ENCODE measurements at regions not wholly inside any gene's neighbourhood (a gene's known extent, or its start where the extent isn't known, plus 50 kb on each side); places are given as distances from the start of the nearest gene placed in this dataset.
"Not testable (repeated sequence)": the region's sequence is repeated elsewhere in the genome, so short reads cannot be mapped to it uniquely, and the experiment has no call there.

DNA sequence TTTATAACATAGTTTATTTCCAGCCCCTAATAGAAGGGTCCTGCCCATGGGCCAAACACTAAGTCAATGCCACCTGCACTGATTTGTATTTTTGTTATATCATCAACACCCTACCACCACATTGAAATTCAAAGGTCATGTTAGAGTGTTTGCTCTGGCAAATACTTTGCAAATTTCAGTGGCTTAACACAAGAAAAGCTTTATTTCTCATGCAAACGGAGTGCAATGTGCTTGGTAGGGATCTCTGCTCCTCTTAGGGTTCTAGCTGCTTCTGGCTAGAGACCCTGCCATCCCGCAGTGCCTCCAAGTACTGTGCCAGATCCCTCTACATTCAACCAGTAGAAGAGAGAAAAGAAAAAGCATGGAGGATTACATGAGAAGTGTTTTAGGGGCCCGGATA, 230.8 kb upstream of the TET2 start:
- no peak overlapping the region for H3K4me3 ChIP-seq (replicated peaks; ENCODE audit: low read depth, low read length)
- DNase-seq (ENCODE audit: extremely low read depth, low read depth): no peak
- TF ChIP-seq, protein P1, sequence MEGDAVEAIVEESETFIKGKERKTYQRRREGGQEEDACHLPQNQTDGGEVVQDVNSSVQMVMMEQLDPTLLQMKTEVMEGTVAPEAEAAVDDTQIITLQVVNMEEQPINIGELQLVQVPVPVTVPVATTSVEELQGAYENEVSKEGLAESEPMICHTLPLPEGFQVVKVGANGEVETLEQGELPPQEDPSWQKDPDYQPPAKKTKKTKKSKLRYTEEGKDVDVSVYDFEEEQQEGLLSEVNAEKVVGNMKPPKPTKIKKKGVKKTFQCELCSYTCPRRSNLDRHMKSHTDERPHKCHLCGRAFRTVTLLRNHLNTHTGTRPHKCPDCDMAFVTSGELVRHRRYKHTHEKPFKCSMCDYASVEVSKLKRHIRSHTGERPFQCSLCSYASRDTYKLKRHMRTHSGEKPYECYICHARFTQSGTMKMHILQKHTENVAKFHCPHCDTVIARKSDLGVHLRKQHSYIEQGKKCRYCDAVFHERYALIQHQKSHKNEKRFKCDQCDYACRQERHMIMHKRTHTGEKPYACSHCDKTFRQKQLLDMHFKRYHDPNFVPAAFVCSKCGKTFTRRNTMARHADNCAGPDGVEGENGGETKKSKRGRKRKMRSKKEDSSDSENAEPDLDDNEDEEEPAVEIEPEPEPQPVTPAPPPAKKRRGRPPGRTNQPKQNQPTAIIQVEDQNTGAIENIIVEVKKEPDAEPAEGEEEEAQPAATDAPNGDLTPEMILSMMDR (IDR thresholded peaks at IDR 0.05; ENCODE audit: low read depth, low read length, missing control alignments): no peak

DNA sequence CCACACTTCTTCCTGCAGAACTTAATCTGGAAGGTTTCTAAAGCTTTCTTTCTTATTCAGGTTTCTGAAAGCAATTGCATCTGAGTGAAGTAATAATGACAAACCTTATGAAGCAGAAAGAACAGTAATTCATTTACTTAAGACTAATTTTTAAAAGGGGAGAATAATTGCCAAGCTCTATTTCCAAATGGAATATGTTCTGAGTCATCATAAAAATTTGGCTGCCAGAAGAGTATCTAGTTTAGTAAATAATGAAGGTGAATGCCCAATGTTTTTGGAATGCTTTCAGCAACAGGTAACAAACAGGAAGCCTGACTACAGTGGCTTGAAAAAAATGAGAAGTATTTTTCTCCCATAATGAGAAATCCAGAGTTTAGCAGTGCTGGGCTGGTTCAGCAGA, 227.3 kb upstream of the TET2 start:
- H3K4me3 ChIP-seq (replicated peaks; ENCODE audit: low read depth, low read length): no peak overlapping the region
- no peak for DNase-seq (ENCODE audit: extremely low read depth, low read depth)
- TF ChIP-seq, protein P1 (IDR thresholded peaks at IDR 0.05; ENCODE audit: low read depth, low read length, missing control alignments): no peak

DNA sequence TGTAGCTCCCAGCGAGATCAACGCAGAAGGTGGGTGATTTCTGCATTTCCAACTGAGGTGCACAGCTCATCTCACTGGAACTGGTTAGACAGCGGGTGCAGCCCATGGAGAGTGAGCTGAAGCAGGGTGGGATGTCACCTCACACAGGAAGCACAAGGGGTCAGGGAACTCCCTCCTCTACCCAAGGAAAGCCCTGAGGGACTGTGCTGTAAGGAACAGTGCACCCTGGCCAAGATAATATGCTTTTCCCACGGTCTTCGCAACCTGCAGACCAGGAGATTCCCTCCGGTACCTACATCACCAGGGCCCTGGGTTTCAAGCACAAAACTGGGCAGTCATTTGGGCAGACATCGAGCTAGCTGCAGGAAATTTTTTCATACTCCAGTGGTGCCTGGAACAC, 216.4 kb upstream of the TET2 start:
- TF ChIP-seq, protein P1 (IDR thresholded peaks at IDR 0.05; ENCODE audit: low read depth, low read length, missing control alignments): no peak
- no peak overlapping the region for H3K4me3 ChIP-seq (replicated peaks; ENCODE audit: low read depth, low read length)
- DNase-seq (ENCODE audit: extremely low read depth, low read depth): no peak

DNA sequence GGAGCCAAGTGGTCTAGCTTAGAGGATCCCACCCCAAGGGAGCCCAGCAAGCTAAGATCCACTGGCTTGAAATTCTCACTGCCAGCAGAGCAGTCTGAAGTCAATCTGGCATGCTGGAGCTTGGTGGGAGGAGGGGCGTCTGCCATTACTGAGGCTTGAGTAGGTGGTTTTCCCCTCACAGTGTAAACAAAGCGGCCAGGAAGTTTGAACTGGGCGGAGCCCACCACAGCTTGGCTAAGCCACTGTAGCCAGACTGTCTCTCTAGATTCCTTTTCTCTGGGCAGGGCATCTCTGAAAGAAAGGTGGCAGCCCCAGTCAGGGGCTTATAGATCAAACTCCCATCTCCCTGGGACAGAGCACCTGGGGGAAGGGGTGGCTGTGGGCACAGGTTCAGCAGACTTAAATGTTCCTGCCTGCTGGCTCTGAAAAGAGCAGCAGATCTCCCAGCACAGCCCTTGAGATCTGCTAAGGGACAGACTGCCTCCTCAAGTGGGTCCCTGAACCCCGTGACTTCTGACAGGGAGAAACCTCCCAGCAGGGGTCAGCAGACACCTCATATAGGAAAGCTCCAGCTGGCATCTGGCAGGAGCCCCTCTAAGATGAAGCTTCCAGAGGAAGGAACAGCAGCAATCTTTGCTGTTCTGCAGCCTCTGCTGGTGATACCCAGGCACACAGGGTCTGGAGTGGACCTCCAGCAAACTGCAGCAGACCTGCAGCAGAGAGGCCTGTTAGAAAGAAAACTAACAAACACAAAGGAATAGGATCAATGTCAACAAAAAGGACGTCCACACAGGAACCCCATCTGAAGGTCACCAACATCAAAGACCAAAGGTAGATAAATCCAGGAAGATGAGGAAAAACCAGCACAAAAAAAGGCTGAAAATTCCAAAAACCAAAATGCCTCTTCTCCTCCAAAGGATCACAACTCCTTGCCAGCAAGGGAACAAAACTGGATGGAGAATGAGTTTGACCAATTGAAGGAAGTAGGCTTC, 215.6 kb upstream of the TET2 start:
- TF ChIP-seq, protein P1 (IDR thresholded peaks at IDR 0.05; ENCODE audit: low read depth, low read length, missing control alignments): peak; percentile 17
- DNase-seq (ENCODE audit: extremely low read depth, low read depth): peak; percentile 2
- H3K4me3 ChIP-seq (replicated peaks; ENCODE audit: low read depth, low read length): not testable (repeated sequence)

DNA sequence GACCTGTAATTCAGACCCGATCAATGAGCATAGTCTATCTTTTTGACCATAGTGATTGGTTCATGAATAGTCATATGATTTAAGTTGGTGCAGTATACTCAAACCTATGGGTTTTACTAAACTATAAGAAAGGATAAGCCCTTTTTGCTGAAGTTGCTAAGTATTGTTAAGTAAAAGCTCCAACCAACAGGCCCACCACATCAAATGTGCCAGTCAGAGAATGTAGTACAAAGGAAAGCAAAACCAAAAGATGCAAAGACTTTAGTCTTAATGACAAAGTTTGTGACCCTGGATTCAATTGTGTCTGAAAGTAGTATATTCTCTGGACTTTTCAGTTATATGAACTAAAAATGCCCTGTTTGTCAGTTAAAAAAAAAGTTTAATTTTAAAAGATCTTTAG, 208.1 kb upstream of the TET2 start:
- H3K4me3 ChIP-seq (replicated peaks; ENCODE audit: low read depth, low read length): no peak overlapping the region
- no peak for DNase-seq (ENCODE audit: extremely low read depth, low read depth)
- TF ChIP-seq, protein P1 (IDR thresholded peaks at IDR 0.05; ENCODE audit: low read depth, low read length, missing control alignments): no peak

DNA sequence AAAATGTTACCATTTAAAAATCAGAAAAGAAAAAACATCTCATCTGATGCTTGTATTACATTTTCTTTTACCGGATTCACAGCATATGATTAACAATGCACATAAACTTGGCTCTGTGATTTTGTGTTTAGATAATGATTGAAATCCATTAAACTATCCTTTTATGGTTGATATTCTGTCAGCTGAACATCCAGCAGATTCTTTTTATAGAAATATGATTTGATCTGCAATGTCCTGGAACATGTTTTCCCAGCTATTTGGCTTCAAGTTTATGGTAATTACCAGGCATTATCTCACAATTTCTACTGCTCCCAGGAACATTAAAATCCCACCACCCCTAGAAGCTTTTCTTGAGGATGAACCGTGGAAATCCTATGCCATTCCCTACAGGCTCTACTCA, 205.7 kb upstream of the TET2 start:
- no peak overlapping the region for H3K4me3 ChIP-seq (replicated peaks; ENCODE audit: low read depth, low read length)
- TF ChIP-seq, protein P1 (IDR thresholded peaks at IDR 0.05; ENCODE audit: low read depth, low read length, missing control alignments): no peak
- no peak for DNase-seq (ENCODE audit: extremely low read depth, low read depth)
